ENCODE measurements at regions not wholly inside any gene's neighbourhood (a gene's known extent, or its start where the extent isn't known, plus 50 kb on each side); places are given as distances from the start of the nearest gene placed in this dataset.

- POLR2A ChIA-PET: no interaction called here
- intact Hi-C loops (cut with micrococcal nuclease; ENCODE audit: unreplicated experiment) (no loop called here), in situ Hi-C loops (cut with HindIII; ENCODE audit: low pct_unique_long_range_greater_than_20kb, low sequenced_read_pairs) (no loop called here)
- no peaks in the 10 kb centered on the region for H3K36me3 ChIP-seq (ENCODE audit: control insufficient read depth, insufficient read depth, low read length)
- H3K27ac ChIP-seq (ENCODE audit: low read length): no peak overlapping the region
- DNase-seq (ENCODE audit: low read depth, low spot score) (no peak), ATAC-seq (no peak)
- BruUV-seq (replicated peaks): no TSS peak
- no peak for TF ChIP-seq POLR2AphosphoS5 (IDR thresholded peaks at IDR 0.05; ENCODE audit: low read depth, low read length)
- no peak for TF ChIP-seq TCF7L2 (IDR thresholded peaks at IDR 0.05; ENCODE audit: low read depth, low read length)
- no peak for TF ChIP-seq CTCF (IDR thresholded peaks at IDR 0.05)
- TF ChIP-seq SIN3A (IDR thresholded peaks at IDR 0.05; ENCODE audit: borderline replicate concordance, insufficient read depth, low read depth, low read length): no peak
- TF ChIP-seq, protein P1, sequence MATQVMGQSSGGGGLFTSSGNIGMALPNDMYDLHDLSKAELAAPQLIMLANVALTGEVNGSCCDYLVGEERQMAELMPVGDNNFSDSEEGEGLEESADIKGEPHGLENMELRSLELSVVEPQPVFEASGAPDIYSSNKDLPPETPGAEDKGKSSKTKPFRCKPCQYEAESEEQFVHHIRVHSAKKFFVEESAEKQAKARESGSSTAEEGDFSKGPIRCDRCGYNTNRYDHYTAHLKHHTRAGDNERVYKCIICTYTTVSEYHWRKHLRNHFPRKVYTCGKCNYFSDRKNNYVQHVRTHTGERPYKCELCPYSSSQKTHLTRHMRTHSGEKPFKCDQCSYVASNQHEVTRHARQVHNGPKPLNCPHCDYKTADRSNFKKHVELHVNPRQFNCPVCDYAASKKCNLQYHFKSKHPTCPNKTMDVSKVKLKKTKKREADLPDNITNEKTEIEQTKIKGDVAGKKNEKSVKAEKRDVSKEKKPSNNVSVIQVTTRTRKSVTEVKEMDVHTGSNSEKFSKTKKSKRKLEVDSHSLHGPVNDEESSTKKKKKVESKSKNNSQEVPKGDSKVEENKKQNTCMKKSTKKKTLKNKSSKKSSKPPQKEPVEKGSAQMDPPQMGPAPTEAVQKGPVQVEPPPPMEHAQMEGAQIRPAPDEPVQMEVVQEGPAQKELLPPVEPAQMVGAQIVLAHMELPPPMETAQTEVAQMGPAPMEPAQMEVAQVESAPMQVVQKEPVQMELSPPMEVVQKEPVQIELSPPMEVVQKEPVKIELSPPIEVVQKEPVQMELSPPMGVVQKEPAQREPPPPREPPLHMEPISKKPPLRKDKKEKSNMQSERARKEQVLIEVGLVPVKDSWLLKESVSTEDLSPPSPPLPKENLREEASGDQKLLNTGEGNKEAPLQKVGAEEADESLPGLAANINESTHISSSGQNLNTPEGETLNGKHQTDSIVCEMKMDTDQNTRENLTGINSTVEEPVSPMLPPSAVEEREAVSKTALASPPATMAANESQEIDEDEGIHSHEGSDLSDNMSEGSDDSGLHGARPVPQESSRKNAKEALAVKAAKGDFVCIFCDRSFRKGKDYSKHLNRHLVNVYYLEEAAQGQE (IDR thresholded peaks at IDR 0.05; ENCODE audit: insufficient read depth in 1 of 2, low read depth in 2 of 2, low read length in 1 of 2): no peak
- H3K9me3 ChIP-seq (ENCODE audit: control insufficient read depth, insufficient read depth, low read depth, low read length): no peaks in the 10 kb centered on the region
- CTCF ChIA-PET: no interaction called here
- no peaks in the 10 kb centered on the region for H3K27me3 ChIP-seq (ENCODE audit: control insufficient read depth, insufficient read depth, low read length)
- H3K4me3 ChIP-seq (ENCODE audit: low read depth in 2 of 2, low read length in 2 of 2): no peak overlapping the region
- no peaks in the 10 kb centered on the region for H3K4me1 ChIP-seq (ENCODE audit: control insufficient read depth, insufficient read depth, low read length)
Measured at GRCh38 chr6:21648475-21649050, 55.0 kb downstream of the SOX4 start.

GRCh38 chr6:21653323-21653722 lies 59.8 kb downstream of the SOX4 start:
- TF ChIP-seq SIN3A (IDR thresholded peaks at IDR 0.05; ENCODE audit: borderline replicate concordance, insufficient read depth, low read depth, low read length) (no peak), TCF7L2 (IDR thresholded peaks at IDR 0.05; ENCODE audit: low read depth, low read length) (no peak), POLR2AphosphoS5 (IDR thresholded peaks at IDR 0.05; ENCODE audit: low read depth, low read length) (no peak), CTCF (IDR thresholded peaks at IDR 0.05) (no peak)
- TF ChIP-seq, protein P1 (IDR thresholded peaks at IDR 0.05; ENCODE audit: insufficient read depth in 1 of 2, low read depth in 2 of 2, low read length in 1 of 2): no peak
- Histone ChIP-seq H3K36me3 (ENCODE audit: control insufficient read depth, insufficient read depth, low read length) (no peaks in the 10 kb centered on the region), H3K4me3 (ENCODE audit: low read depth in 2 of 2, low read length in 2 of 2) (no peak overlapping the region), H3K4me1 (ENCODE audit: control insufficient read depth, insufficient read depth, low read length) (no peaks in the 10 kb centered on the region), H3K27me3 (ENCODE audit: control insufficient read depth, insufficient read depth, low read length) (no peaks in the 10 kb centered on the region), H3K9me3 (ENCODE audit: control insufficient read depth, insufficient read depth, low read depth, low read length) (no peaks in the 10 kb centered on the region), H3K27ac (ENCODE audit: low read length) (no peak overlapping the region)
- intact Hi-C loops (cut with micrococcal nuclease; ENCODE audit: unreplicated experiment) (no loop called here), in situ Hi-C loops (cut with HindIII; ENCODE audit: low pct_unique_long_range_greater_than_20kb, low sequenced_read_pairs) (no loop called here)
- DNase-seq (ENCODE audit: low read depth, low spot score) (no peak), ATAC-seq (no peak)
- POLR2A ChIA-PET: no interaction called here
- BruUV-seq (replicated peaks): no TSS peak
- CTCF ChIA-PET: interaction anchor here (0.7 kb wide), 1 partner anchor 692 kb away, joined by 6 read pairs; no protein-coding TSS in a partner anchor
